ENCODE measurements at regions not wholly inside any gene's neighbourhood (a gene's known extent, or its start where the extent isn't known, plus 50 kb on each side); places are given as distances from the start of the nearest gene placed in this dataset.

GRCh38 chr17:13228225-13228624, 210.4 kb upstream of the ELAC2 start:
- no peak for TF ChIP-seq CTCF (conservative IDR thresholded peaks at IDR 0.05; ENCODE audit: low read depth, low read length)
- TF ChIP-seq EZH2 (IDR thresholded peaks at IDR 0.05; ENCODE audit: low read length, unreplicated experiment) = no peak
- no peak for TF ChIP-seq EZH2phosphoT487 (IDR thresholded peaks at IDR 0.05; ENCODE audit: borderline replicate concordance, low read length)
